Jurkat, Clone E6-1 (cell line): ENCODE measurements at regions not wholly inside any gene's neighbourhood (a gene's known extent, or its start where the extent isn't known, plus 50 kb on each side); places are given as distances from the start of the nearest gene placed in this dataset.
"Not testable (repeated sequence)": the region's sequence is repeated elsewhere in the genome, so short reads cannot be mapped to it uniquely, and the experiment has no call there.

ENCODE experiments used
- DNase-seq: peaks from one replicate; pipeline ENCODE4 v3.0.0-alpha.2; 2011; ENCODE audit warnings: low read depth, low spot score
- H3K4me3 ChIP-seq: 2 replicates; pipeline ENCODE4 v1.5.1; 2011; ENCODE audit warnings: mild to moderate bottlenecking, low read length, control low read depth, moderate library complexity

- no peak for DNase-seq
- no peak overlapping the region for H3K4me3 ChIP-seq
These were observed 339.3 kb downstream of the DAD1 start for GRCh38 chr14:22249770-22250169.

GRCh38 chr14:22243971-22244581 is 344.9 kb downstream of the DAD1 start:
- H3K4me3 ChIP-seq, result no peak overlapping the region
- DNase-seq, result no peak

- not testable (repeated sequence) for DNase-seq, H3K4me3 ChIP-seq
These were observed 350.7 kb downstream of the DAD1 start for GRCh38 chr14:22238320-22238719.

GRCh38 chr14:22233377-22233776 is 355.6 kb downstream of the DAD1 start:
- no peak overlapping the region for H3K4me3 ChIP-seq
- no peak for DNase-seq

- H3K4me3 ChIP-seq, result no peak overlapping the region
- DNase-seq, result no peak
These were observed 356.1 kb downstream of the DAD1 start for GRCh38 chr14:22232933-22233332.

GRCh38 chr14:22232486-22232885 is 356.5 kb downstream of the DAD1 start:
- no peak overlapping the region for H3K4me3 ChIP-seq
- DNase-seq, result no peak

- no peak overlapping the region for H3K4me3 ChIP-seq
- DNase-seq, result no peak
These were observed 358.0 kb downstream of the DAD1 start for GRCh38 chr14:22231018-22231417.

- no peak overlapping the region for H3K4me3 ChIP-seq
- DNase-seq, result no peak
These were observed 358.5 kb downstream of the DAD1 start for GRCh38 chr14:22230517-22230916.

- H3K4me3 ChIP-seq, result no peak overlapping the region
- no peak for DNase-seq
These were observed 361.9 kb downstream of the DAD1 start for GRCh38 chr14:22227084-22227483.

- no peak for DNase-seq
These were observed 362.6 kb downstream of the DAD1 start for GRCh38 chr14:22226381-22226780.

GRCh38 chr14:22225516-22226140 is 363.4 kb downstream of the DAD1 start:
- DNase-seq, result no peak
- H3K4me3 ChIP-seq, result no peak overlapping the region

More at GRCh38 chr14:22226381-22226780, 362.6 kb downstream of the DAD1 start:
- H3K4me3 ChIP-seq, result no peak overlapping the region

- no peak for DNase-seq
- H3K4me3 ChIP-seq, result no peak overlapping the region
These were observed 367.5 kb downstream of the DAD1 start for GRCh38 chr14:22221508-22221907.

- no peak for DNase-seq
- H3K4me3 ChIP-seq, result no peak overlapping the region
These were observed 368.6 kb downstream of the DAD1 start for GRCh38 chr14:22220427-22220826.

- no peak for DNase-seq
- H3K4me3 ChIP-seq, result no peak overlapping the region
These were observed 370.3 kb downstream of the DAD1 start for GRCh38 chr14:22218728-22219127.

GRCh38 chr14:22213120-22213519 is 375.9 kb downstream of the DAD1 start:
- no peak overlapping the region for H3K4me3 ChIP-seq
- no peak for DNase-seq

- DNase-seq, result no peak
- H3K4me3 ChIP-seq, result no peak overlapping the region
These were observed 378.1 kb downstream of the DAD1 start for GRCh38 chr14:22210906-22211305.

GRCh38 chr14:22210026-22210425 is 379.0 kb downstream of the DAD1 start:
- H3K4me3 ChIP-seq, result no peak overlapping the region
- DNase-seq, result no peak

GRCh38 chr14:22203036-22203435 is 386.0 kb downstream of the DAD1 start:
- no peak for DNase-seq
- H3K4me3 ChIP-seq, result no peak overlapping the region

GRCh38 chr14:22202313-22202712 is 386.7 kb downstream of the DAD1 start:
- no peak overlapping the region for H3K4me3 ChIP-seq
- DNase-seq, result no peak

- H3K4me3 ChIP-seq, result no peak overlapping the region
- no peak for DNase-seq
These were observed 387.9 kb downstream of the DAD1 start for GRCh38 chr14:22200977-22201605.

- DNase-seq, H3K4me3 ChIP-seq: not testable (repeated sequence)
These were observed 388.9 kb downstream of the DAD1 start for GRCh38 chr14:22200131-22200530.
